Right lobe of liver (tissue), 6 donors: ENCODE measurements at regions not wholly inside any gene's neighbourhood (a gene's known extent, or its start where the extent isn't known, plus 50 kb on each side); places are given as distances from the start of the nearest gene placed in this dataset.

Experiments used
- ATAC-seq, 4 donors: fragments of 200-7000 bp; cut with Tn5 transposase; one replicate each; pipeline ENCODE4 v1.9.1; 2020; ENCODE audit warnings: mild to moderate bottlenecking in 4 of 4, moderate library complexity in 4 of 4
- DNase-seq, 3 donors: peaks; one replicate each; pipeline ENCODE4 v3.0.0-alpha.2; 2020
- H3K27ac ChIP-seq, 3 donors: fragments of 200-600 bp; one replicate each; pipeline ENCODE4 v1.8.0; 2022
- H3K27me3 ChIP-seq, 2 donors: fragments of 200-600 bp; one replicate each; pipeline ENCODE4 v1.8.0; 2022
- H3K36me3 ChIP-seq, 4 donors: fragments of 200-600 bp; sonication (generic) in 1 of 4; one replicate each; pipeline versions ENCODE4 v1.5.1 to v1.8.0; 2017 to 2022; ENCODE audit warnings: control low read depth in 1 of 4
- H3K4me1 ChIP-seq, 4 donors: fragments of 200-600 bp; sonication (generic) in 1 of 4; one replicate each; pipeline versions ENCODE4 v1.5.1 to v1.8.0; 2017 to 2022; ENCODE audit warnings: control low read depth in 1 of 4
- H3K4me3 ChIP-seq, 3 donors: fragments of 200-600 bp; one replicate each; pipeline ENCODE4 v1.8.0; 2022
- H3K9me3 ChIP-seq, 4 donors: fragments of 200-600 bp; sonication (generic) in 1 of 4; one replicate each; pipeline versions ENCODE4 v1.5.1 to v1.8.0; 2017 to 2022; ENCODE audit warnings: control low read depth in 1 of 4
- CTCF ChIP-seq, 4 donors: fragments of 200-600 bp in 3 of 4; fragments of 450-650 bp in 1 of 4; IDR thresholded peaks; one replicate each; pipeline versions ENCODE4 v1.5.1 to v1.8.0; 2016 to 2022; ENCODE audit warnings: antibody characterized with exemption in 4 of 4, mild to moderate bottlenecking in 2 of 4
- POLR2A ChIP-seq: fragments of 450-650 bp; IDR thresholded peaks from one replicate; pipeline ENCODE4 v1.6.1; 2017; ENCODE audit warnings: antibody characterized with exemption, mild to moderate bottlenecking
- WGBS: methylation state at CpG from one replicate; pipeline ENCODE4 v1.1.6; 2018; ENCODE audit warnings: low coverage, low lambda C conversion rate; ENCODE audit not compliant: insufficient coverage; ENCODE audit errors: missing lambda C conversion rate; 5-methylcytosine and 5-hydroxymethylcytosine counted together
- intact Hi-C, 2 donors: fragments of 100-400 bp; cut with DNase I; formaldehyde crosslinking; loops; one replicate each; pipeline versions ENCODE4 v1.11.2 to v1.14.1; 2022
- donor health status: DM: no; HTN: yes; CAD: no.
- donor health status: DM: no; HTN: no; CAD: no.
- donor health status: DM: no; HTN: no; CAD: no.
- donor health status: DM: no; HTN: yes; CAD: no.
- donor health status: DM: no; HTN: yes; CAD: no.

DNA sequence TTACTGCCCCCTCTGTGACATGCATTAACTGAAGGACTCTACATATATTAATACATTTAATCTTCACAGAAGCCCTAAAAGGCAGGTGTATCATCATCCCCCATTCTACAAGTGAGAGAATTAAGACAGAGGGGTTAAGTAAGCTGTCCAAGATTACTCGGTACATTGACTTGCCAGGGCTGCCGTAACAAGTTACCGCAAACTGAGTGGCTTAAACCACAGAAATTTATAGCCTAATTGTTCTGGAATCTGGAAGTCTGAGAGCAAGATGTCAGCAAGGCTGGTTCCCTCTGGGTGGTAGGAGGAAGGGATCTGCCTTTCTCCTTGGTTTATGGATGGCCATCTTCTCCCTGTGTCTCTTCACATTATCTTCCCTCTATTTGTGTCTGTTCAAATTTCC, 605.5 kb downstream of the EPHA4 start:
- 69% methylated on average over 3 of the region's 3 CpGs for WGBS
- Histone ChIP-seq H3K9me3 (no peaks in the 10 kb centered on the region), H3K27ac (no peak overlapping the region), H3K27me3 (no peaks in the 10 kb centered on the region), H3K4me1 (no peaks in the 10 kb centered on the region), H3K4me3 (no peak overlapping the region), H3K36me3 (no peaks in the 10 kb centered on the region)
- TF ChIP-seq POLR2A (no peak), CTCF (IDR thresholded peaks at IDR 0.05) (no peak)
- intact Hi-C loops = no loop called here
- ATAC-seq (no peak), DNase-seq (no peak)

DNA sequence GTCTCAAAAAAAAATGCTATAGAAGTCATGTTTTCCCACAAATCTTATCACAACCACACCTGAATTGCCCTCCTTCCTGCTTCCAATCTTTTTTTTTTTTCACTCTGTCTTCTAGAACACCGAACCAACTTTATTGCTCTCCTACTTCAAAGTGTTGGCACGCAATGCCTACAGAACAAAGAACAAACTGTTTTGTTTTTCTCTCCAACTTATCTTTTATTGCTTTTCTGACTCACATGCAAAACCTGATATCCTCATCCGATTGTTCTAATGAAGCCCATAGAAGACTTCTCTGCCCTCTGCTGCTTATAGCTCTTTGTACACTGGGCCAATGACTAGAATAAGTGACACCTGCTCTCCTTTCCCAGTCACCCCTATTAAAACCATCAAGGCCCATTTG, 602.8 kb downstream of the EPHA4 start:
- H3K27ac ChIP-seq = no peak overlapping the region
- H3K36me3 ChIP-seq = no peaks in the 10 kb centered on the region
- no peaks in the 10 kb centered on the region for H3K9me3 ChIP-seq
- intact Hi-C loops = no loop called here
- ATAC-seq (no peak), DNase-seq (no peak)
- no peaks in the 10 kb centered on the region for H3K27me3 ChIP-seq
- TF ChIP-seq CTCF (IDR thresholded peaks at IDR 0.05) (no peak), POLR2A (no peak)
- WGBS = 61% methylated on average over 3 of the region's 3 CpGs
- no peaks in the 10 kb centered on the region for H3K4me1 ChIP-seq
- H3K4me3 ChIP-seq = no peak overlapping the region

DNA sequence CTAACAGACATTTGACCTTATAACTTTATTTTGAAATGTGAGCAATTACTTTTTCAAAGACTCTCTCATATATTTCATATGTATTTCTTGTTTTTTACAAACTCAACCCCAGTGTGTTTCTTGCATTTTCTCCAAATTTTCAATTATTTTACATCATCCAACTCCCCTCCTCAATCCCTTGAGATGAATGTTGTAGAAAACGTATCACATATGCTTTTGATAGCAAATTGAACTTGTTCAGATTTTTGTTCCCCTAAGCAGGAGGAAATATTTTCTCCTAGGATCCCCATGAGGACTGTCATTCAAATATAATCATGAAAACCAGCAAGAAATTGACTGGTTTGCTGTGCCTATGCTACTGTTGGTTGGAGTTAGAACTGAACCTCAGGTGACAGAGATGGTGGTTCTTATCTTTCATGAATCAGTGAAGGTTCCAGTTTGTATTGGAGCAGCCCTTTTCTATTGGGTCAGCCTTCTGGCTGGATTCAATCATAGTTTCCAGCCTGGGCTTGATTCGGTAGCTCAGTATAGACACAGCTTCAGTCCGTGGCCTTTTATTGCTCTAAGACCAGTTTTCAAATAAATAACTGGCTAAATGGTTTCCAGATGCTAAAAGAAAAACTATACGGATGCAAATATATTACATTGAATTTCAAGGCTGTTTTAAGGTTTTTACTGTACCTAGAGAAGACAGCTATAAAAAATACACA, 591.0 kb downstream of the EPHA4 start:
- no peaks in the 10 kb centered on the region for H3K36me3 ChIP-seq
- TF ChIP-seq CTCF (IDR thresholded peaks at IDR 0.05) (no peak), POLR2A (no peak)
- WGBS = 49% methylated on average over 4 of the region's 4 CpGs
- no peak overlapping the region for H3K4me3 ChIP-seq
- no peaks in the 10 kb centered on the region for H3K27me3 ChIP-seq
- intact Hi-C loops = no loop called here
- H3K27ac ChIP-seq = no peak overlapping the region
- H3K9me3 ChIP-seq = no peaks in the 10 kb centered on the region
- ATAC-seq (no peak), DNase-seq (no peak)
- no peaks in the 10 kb centered on the region for H3K4me1 ChIP-seq

- H3K4me3 ChIP-seq = no peak overlapping the region
- no peak for DNase-seq
- H3K27ac ChIP-seq = no peak overlapping the region
- no peaks in the 10 kb centered on the region for H3K9me3 ChIP-seq
- WGBS = 63% methylated on average over 6 of the region's 6 CpGs
- intact Hi-C loops = no loop called here
- TF ChIP-seq POLR2A (no peak), CTCF (IDR thresholded peaks at IDR 0.05) (no peak)
- ATAC-seq = no peak
- H3K4me1 ChIP-seq = no peaks in the 10 kb centered on the region
- H3K36me3 ChIP-seq = no peaks in the 10 kb centered on the region
- H3K27me3 ChIP-seq = no peaks in the 10 kb centered on the region
Measured at GRCh38 chr2:220981926-220982325, 590.2 kb downstream of the EPHA4 start.

DNA sequence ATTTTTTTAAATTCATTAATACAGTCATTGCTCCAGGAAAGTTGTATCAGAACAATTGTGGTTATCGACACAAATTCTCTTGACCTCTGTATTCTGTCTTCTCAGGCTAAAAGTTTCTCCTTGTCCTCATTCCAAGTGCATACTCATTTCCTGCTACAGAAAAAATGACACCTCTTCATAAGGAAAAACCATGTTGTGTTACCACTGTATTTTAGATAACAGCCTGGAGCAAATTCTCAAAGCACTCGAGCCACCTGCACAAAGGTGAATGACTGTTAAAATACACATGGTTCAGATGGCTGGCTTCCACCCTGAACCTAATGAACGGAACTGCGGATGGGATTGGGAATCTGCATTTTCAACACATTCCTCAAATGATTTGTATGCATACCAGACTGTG, 586.5 kb downstream of the EPHA4 start:
- H3K9me3 ChIP-seq = no peaks in the 10 kb centered on the region
- no peaks in the 10 kb centered on the region for H3K36me3 ChIP-seq
- no peaks in the 10 kb centered on the region for H3K27me3 ChIP-seq
- DNase-seq (no peak), ATAC-seq (no peak)
- TF ChIP-seq POLR2A (no peak), CTCF (IDR thresholded peaks at IDR 0.05) (no peak)
- H3K4me3 ChIP-seq = no peak overlapping the region
- H3K27ac ChIP-seq = no peak overlapping the region
- 45% methylated on average over 4 of the region's 4 CpGs for WGBS
- no peaks in the 10 kb centered on the region for H3K4me1 ChIP-seq
- intact Hi-C loops = no loop called here
